HUES48 (cell line): ENCODE measurements at regions not wholly inside any gene's neighbourhood (a gene's known extent, or its start where the extent isn't known, plus 50 kb on each side); places are given as distances from the start of the nearest gene placed in this dataset.
"Not testable (repeated sequence)": the region's sequence is repeated elsewhere in the genome, so short reads cannot be mapped to it uniquely, and the experiment has no call there.

Source experiments
- H3K27ac ChIP-seq: one replicate; pipeline ENCODE4 v1.7.0; 2013; ENCODE audit warnings: low read depth, low read length, inconsistent platforms
- H3K27me3 ChIP-seq: 2 replicates; pipeline ENCODE4 v1.6.1; 2013; ENCODE audit warnings: mild to moderate bottlenecking, low read length; ENCODE audit not compliant: control insufficient read depth, insufficient read depth
- H3K36me3 ChIP-seq: 2 replicates; pipeline ENCODE4 v1.6.1; 2013; ENCODE audit warnings: low read length; ENCODE audit not compliant: control insufficient read depth, insufficient read depth
- H3K4me1 ChIP-seq: 2 replicates; pipeline ENCODE4 v1.6.1; 2013; ENCODE audit warnings: mild to moderate bottlenecking, low read length; ENCODE audit not compliant: control insufficient read depth, insufficient read depth
- H3K4me3 ChIP-seq: 2 replicates; pipeline ENCODE4 v1.5.1; 2013; ENCODE audit warnings: mild to moderate bottlenecking, low read depth, low read length
- H3K9ac ChIP-seq: 2 replicates; pipeline ENCODE4 v1.6.1; 2013; ENCODE audit warnings: mild to moderate bottlenecking, low read depth, low read length, moderate library complexity
- H3K9me3 ChIP-seq: 2 replicates; pipeline ENCODE4 v1.6.1; 2013; ENCODE audit warnings: low read length; ENCODE audit not compliant: control insufficient read depth, insufficient read depth

- no peak overlapping the region for H3K4me3 ChIP-seq
- no peaks in the 10 kb centered on the region for H3K27me3 ChIP-seq
- H3K9me3 ChIP-seq = no peaks in the 10 kb centered on the region
- no peak overlapping the region for H3K9ac ChIP-seq
- H3K4me1 ChIP-seq = peaks cover 9% of the 10 kb centered on the region; the same call in 1 of the 2 replicates
- no peaks in the 10 kb centered on the region for H3K36me3 ChIP-seq
- H3K27ac ChIP-seq = no peak overlapping the region
Measured at GRCh38 chr16:61128545-61129323, 907.5 kb downstream of the CDH8 start.

- H3K4me3 ChIP-seq = no peak overlapping the region
- no peak overlapping the region for H3K27ac ChIP-seq
- H3K9me3 ChIP-seq = no peaks in the 10 kb centered on the region
- no peak overlapping the region for H3K9ac ChIP-seq
- no peaks in the 10 kb centered on the region for H3K36me3 ChIP-seq
- H3K27me3 ChIP-seq = no peaks in the 10 kb centered on the region
- no peaks in the 10 kb centered on the region for H3K4me1 ChIP-seq
Measured at GRCh38 chr16:61105544-61105943, 930.7 kb downstream of the CDH8 start.

- Histone ChIP-seq H3K27me3 (no peaks in the 10 kb centered on the region), H3K36me3 (no peaks in the 10 kb centered on the region), H3K4me1 (no peaks in the 10 kb centered on the region), H3K9me3 (no peaks in the 10 kb centered on the region), H3K9ac (no peak overlapping the region), H3K4me3 (no peak overlapping the region), H3K27ac (no peak overlapping the region)
Measured at GRCh38 chr16:61098505-61098904, 937.7 kb downstream of the CDH8 start.

GRCh38 chr16:61091300-61091699 lies 944.9 kb downstream of the CDH8 start:
- H3K9ac ChIP-seq, H3K9me3 ChIP-seq, H3K4me1 ChIP-seq, H3K4me3 ChIP-seq, H3K36me3 ChIP-seq, H3K27ac ChIP-seq, H3K27me3 ChIP-seq: not testable (repeated sequence)

GRCh38 chr16:61083711-61084110 lies 952.5 kb downstream of the CDH8 start:
- H3K4me1 ChIP-seq = peaks cover 4% of the 10 kb centered on the region; the same call in 1 of the 2 replicates
- H3K9me3 ChIP-seq = no peaks in the 10 kb centered on the region

GRCh38 chr16:61074324-61074723 lies 961.9 kb downstream of the CDH8 start:
- Histone ChIP-seq H3K4me1 (no peaks in the 10 kb centered on the region), H3K9ac (no peak overlapping the region), H3K27me3 (no peaks in the 10 kb centered on the region), H3K36me3 (no peaks in the 10 kb centered on the region), H3K9me3 (peaks cover 3% of the 10 kb centered on the region; the same call in 1 of the 2 replicates), H3K4me3 (no peak overlapping the region), H3K27ac (no peak overlapping the region)

More at GRCh38 chr16:61083711-61084110, 952.5 kb downstream of the CDH8 start:
- Histone ChIP-seq H3K4me3 (no peak overlapping the region), H3K36me3 (no peaks in the 10 kb centered on the region), H3K9ac (no peak overlapping the region), H3K27me3 (no peaks in the 10 kb centered on the region), H3K27ac (no peak overlapping the region)

- Histone ChIP-seq H3K9ac (no peak overlapping the region), H3K36me3 (no peaks in the 10 kb centered on the region), H3K4me3 (no peak overlapping the region), H3K9me3 (no peaks in the 10 kb centered on the region), H3K4me1 (no peaks in the 10 kb centered on the region), H3K27ac (no peak overlapping the region), H3K27me3 (no peaks in the 10 kb centered on the region)
Measured at GRCh38 chr16:61057635-61058034, 978.6 kb downstream of the CDH8 start.

GRCh38 chr16:61050547-61050946 lies 985.7 kb downstream of the CDH8 start:
- Histone ChIP-seq H3K4me1 (no peaks in the 10 kb centered on the region), H3K9ac (no peak overlapping the region), H3K4me3 (no peak overlapping the region), H3K9me3 (no peaks in the 10 kb centered on the region), H3K27ac (no peak overlapping the region), H3K36me3 (no peaks in the 10 kb centered on the region), H3K27me3 (no peaks in the 10 kb centered on the region)

- Histone ChIP-seq H3K4me3 (no peak overlapping the region), H3K36me3 (no peaks in the 10 kb centered on the region), H3K9me3 (no peaks in the 10 kb centered on the region), H3K9ac (no peak overlapping the region), H3K4me1 (no peaks in the 10 kb centered on the region), H3K27me3 (no peaks in the 10 kb centered on the region), H3K27ac (no peak overlapping the region)
Measured at GRCh38 chr16:61045931-61046330, 990.3 kb downstream of the CDH8 start.

- H3K9ac ChIP-seq = no peak overlapping the region
Measured at GRCh38 chr16:61042737-61043136, 993.5 kb downstream of the CDH8 start.

GRCh38 chr16:61030616-61031015 lies 1005.6 kb downstream of the CDH8 start:
- H3K36me3 ChIP-seq = no peaks in the 10 kb centered on the region
- H3K9me3 ChIP-seq = no peaks in the 10 kb centered on the region
- no peaks in the 10 kb centered on the region for H3K27me3 ChIP-seq
- H3K4me3 ChIP-seq = no peak overlapping the region
- H3K9ac ChIP-seq = no peak overlapping the region
- H3K27ac ChIP-seq = no peak overlapping the region
- no peaks in the 10 kb centered on the region for H3K4me1 ChIP-seq

More at GRCh38 chr16:61042737-61043136, 993.5 kb downstream of the CDH8 start:
- no peaks in the 10 kb centered on the region for H3K4me1 ChIP-seq
- H3K27ac ChIP-seq = no peak overlapping the region
- H3K36me3 ChIP-seq = no peaks in the 10 kb centered on the region
- H3K27me3 ChIP-seq = no peaks in the 10 kb centered on the region
- H3K4me3 ChIP-seq = no peak overlapping the region
- H3K9me3 ChIP-seq = no peaks in the 10 kb centered on the region
